ENCODE measurements at regions not wholly inside any gene's neighbourhood (a gene's known extent, or its start where the extent isn't known, plus 50 kb on each side); places are given as distances from the start of the nearest gene placed in this dataset.

GRCh38 chr3:3984053-3984452, 184.8 kb downstream of the LRRN1 start:
- no peaks in the 10 kb centered on the region for H3K9me3 ChIP-seq (ENCODE audit: control insufficient read depth in 4 of 4, low read length in 3 of 4)
- H3K9ac ChIP-seq (ENCODE audit: low read depth in 1 of 2, low read length in 2 of 2), result no peak overlapping the region
- H3K27me3 ChIP-seq (ENCODE audit: control insufficient read depth in 4 of 4, insufficient read depth in 4 of 4, low read length in 3 of 4), result no peaks in the 10 kb centered on the region
- H3K27ac ChIP-seq (ENCODE audit: low read depth in 1 of 2, low read length in 2 of 2), result no peak overlapping the region
- WGBS, result 94% methylated on average over 6 of the region's 6 CpGs
- no peak for TF ChIP-seq ZBTB33 (IDR thresholded peaks at IDR 0.05)
- no peak for TF ChIP-seq FOXA2 (IDR thresholded peaks at IDR 0.05)
- TF ChIP-seq HNF4A (conservative IDR thresholded peaks at IDR 0.05), result no peak
- no peak for TF ChIP-seq EGR1 (IDR thresholded peaks at IDR 0.05; ENCODE audit: low read depth in 2 of 2)
- TF ChIP-seq SP1 (IDR thresholded peaks at IDR 0.05), result no peak
- H3K4me3 ChIP-seq (ENCODE audit: low read depth in 1 of 3, low read length in 3 of 3), result no peak overlapping the region
- no peak for DNase-seq (ENCODE audit: low spot score)
- no peaks in the 10 kb centered on the region for H3K4me1 ChIP-seq (ENCODE audit: control insufficient read depth in 4 of 4, insufficient read depth in 4 of 4, low read length in 3 of 4)
- H3K36me3 ChIP-seq (ENCODE audit: control insufficient read depth in 4 of 4, insufficient read depth in 3 of 4, low read depth in 1 of 4, low read length in 3 of 4), result no peaks in the 10 kb centered on the region

DNA sequence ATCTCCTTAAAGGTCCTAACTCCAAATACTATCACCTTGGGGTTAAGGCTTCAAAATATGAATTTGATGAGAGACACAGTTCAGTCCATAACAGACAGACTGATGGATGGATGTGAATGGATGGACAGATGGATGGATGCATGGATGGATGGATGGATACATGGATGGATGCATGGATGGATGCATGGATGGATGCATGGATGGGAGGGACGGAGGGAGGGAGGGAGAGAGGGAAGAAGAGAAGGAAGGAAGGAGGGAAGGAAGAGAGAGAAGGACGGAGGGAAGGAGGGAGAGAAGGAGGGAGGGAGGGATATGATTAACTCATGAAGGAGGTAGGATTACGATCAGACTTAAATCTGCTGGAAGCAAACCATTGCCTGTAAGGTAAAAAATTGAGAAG, 192.4 kb downstream of the LRRN1 start:
- no peaks in the 10 kb centered on the region for H3K36me3 ChIP-seq (ENCODE audit: control insufficient read depth in 4 of 4, insufficient read depth in 3 of 4, low read depth in 1 of 4, low read length in 3 of 4)
- WGBS, result 87% methylated on average over 3 of the region's 3 CpGs
- TF ChIP-seq YY1 (IDR thresholded peaks at IDR 0.05) (no peak), TAF1 (conservative IDR thresholded peaks at IDR 0.05) (no peak), HNF4A (conservative IDR thresholded peaks at IDR 0.05) (no peak), GABPA (IDR thresholded peaks at IDR 0.05 in 1 of 2, conservative IDR thresholded peaks at IDR 0.05 in 1 of 2) (no peak), RXRA (IDR thresholded peaks at IDR 0.05) (no peak)

DNA sequence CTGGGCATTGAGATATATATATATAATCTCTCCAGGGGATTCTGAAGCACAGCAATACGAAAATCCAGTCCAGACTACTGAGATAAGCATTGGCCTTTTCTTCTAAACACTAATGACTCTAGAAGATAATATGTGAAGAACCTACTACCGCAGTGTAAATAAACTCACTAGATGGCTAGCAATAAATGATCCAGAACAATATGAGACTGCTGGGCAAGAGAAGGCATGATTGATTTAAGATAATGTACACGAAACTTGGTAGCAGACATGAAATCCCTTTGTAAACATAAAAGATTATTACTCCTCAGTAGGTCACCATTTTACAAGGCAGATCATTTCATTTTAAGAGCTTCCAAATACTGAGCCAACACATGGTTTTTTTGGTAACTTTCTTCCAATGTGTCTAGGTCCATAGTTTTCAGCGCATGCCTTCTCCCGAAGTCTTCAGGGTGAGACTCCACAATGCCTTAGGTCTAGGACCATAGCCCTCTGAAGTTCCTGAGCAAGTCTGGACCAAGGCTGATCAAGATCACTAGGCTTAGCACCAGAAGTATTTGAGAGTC, 193.2 kb downstream of the LRRN1 start:
- TF ChIP-seq REST (IDR thresholded peaks at IDR 0.05) (no peak), JUND (IDR thresholded peaks at IDR 0.05) (no peak), GABPA (IDR thresholded peaks at IDR 0.05 in 1 of 2, conservative IDR thresholded peaks at IDR 0.05 in 1 of 2) (no peak), RXRA (IDR thresholded peaks at IDR 0.05) (no peak), TAF1 (conservative IDR thresholded peaks at IDR 0.05) (no peak), SP1 (IDR thresholded peaks at IDR 0.05) (no peak), CTCF (IDR thresholded peaks at IDR 0.05; ENCODE audit: low read depth, low read length, missing input control) (no peak), NR2F2 (IDR thresholded peaks at IDR 0.05) (no peak), EGR1 (IDR thresholded peaks at IDR 0.05; ENCODE audit: low read depth in 2 of 2) (no peak), HNF4A (conservative IDR thresholded peaks at IDR 0.05) (no peak)
- TF ChIP-seq, protein P1, sequence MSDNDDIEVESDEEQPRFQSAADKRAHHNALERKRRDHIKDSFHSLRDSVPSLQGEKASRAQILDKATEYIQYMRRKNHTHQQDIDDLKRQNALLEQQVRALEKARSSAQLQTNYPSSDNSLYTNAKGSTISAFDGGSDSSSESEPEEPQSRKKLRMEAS (IDR thresholded peaks at IDR 0.05), result no peak
- Histone ChIP-seq H3K36me3 (ENCODE audit: control insufficient read depth in 4 of 4, insufficient read depth in 3 of 4, low read depth in 1 of 4, low read length in 3 of 4) (no peaks in the 10 kb centered on the region), H3K4me1 (ENCODE audit: control insufficient read depth in 4 of 4, insufficient read depth in 4 of 4, low read length in 3 of 4) (no peaks in the 10 kb centered on the region), H3K9me3 (ENCODE audit: control insufficient read depth in 4 of 4, low read length in 3 of 4) (no peaks in the 10 kb centered on the region), H3K4me3 (ENCODE audit: low read depth in 1 of 3, low read length in 3 of 3) (no peak overlapping the region), H3K9ac (ENCODE audit: low read depth in 1 of 2, low read length in 2 of 2) (no peak overlapping the region), H3K27me3 (ENCODE audit: control insufficient read depth in 4 of 4, insufficient read depth in 4 of 4, low read length in 3 of 4) (no peaks in the 10 kb centered on the region), H3K27ac (ENCODE audit: low read depth in 1 of 2, low read length in 2 of 2) (no peak overlapping the region)
- DNase-seq (ENCODE audit: low spot score), result no peak
- WGBS, result 87% methylated on average over 5 of the region's 5 CpGs

More for the DNA sequence above, 192.4 kb downstream of the LRRN1 start:
- H3K4me3 ChIP-seq (ENCODE audit: low read depth in 1 of 3, low read length in 3 of 3), result no peak overlapping the region
- no peak overlapping the region for H3K9ac ChIP-seq (ENCODE audit: low read depth in 1 of 2, low read length in 2 of 2)
- H3K9me3 ChIP-seq (ENCODE audit: control insufficient read depth in 4 of 4, low read length in 3 of 4), result no peaks in the 10 kb centered on the region
- no peak overlapping the region for H3K27ac ChIP-seq (ENCODE audit: low read depth in 1 of 2, low read length in 2 of 2)
- H3K27me3 ChIP-seq (ENCODE audit: control insufficient read depth in 4 of 4, insufficient read depth in 4 of 4, low read length in 3 of 4), result no peaks in the 10 kb centered on the region
- no peaks in the 10 kb centered on the region for H3K4me1 ChIP-seq (ENCODE audit: control insufficient read depth in 4 of 4, insufficient read depth in 4 of 4, low read length in 3 of 4)
- no peak for DNase-seq (ENCODE audit: low spot score)
